GM23338 (cell line): ENCODE measurements at regions not wholly inside any gene's neighbourhood (a gene's known extent, or its start where the extent isn't known, plus 50 kb on each side); places are given as distances from the start of the nearest gene placed in this dataset.

ENCODE experiments used
- CREB1 ChIP-seq: fragments of 250-450 bp; sonication (Bioruptor Pico); IDR thresholded peaks from 2 replicates; pipeline ENCODE4 v1.5.0; 2020; ENCODE audit warnings: low read depth, mild to moderate bottlenecking, moderate library complexity
- CTCF ChIP-seq, 2 experiments: fragments of 200-600 bp in 1 of 2; sonication (generic) in 1 of 2; conservative IDR thresholded peaks; 2 replicates each; pipeline versions ENCODE4 v1.5.1 to v1.6.1; 2016 to 2017; ENCODE audit warnings: antibody characterized with exemption in 2 of 2, low read depth in 2 of 2, mild to moderate bottlenecking in 2 of 2, moderate library complexity in 1 of 2
- EZH2 ChIP-seq: fragments of 200-600 bp; sonication (generic); IDR thresholded peaks from one replicate; pipeline ENCODE4 v1.8.0; 2017; ENCODE audit warnings: antibody characterized with exemption, mild to moderate bottlenecking, low read depth; ENCODE audit not compliant: unreplicated experiment
- EZH2phosphoT487 ChIP-seq: fragments of 200-600 bp; sonication (generic); IDR thresholded peaks from one replicate; pipeline ENCODE4 v1.8.1; 2018; ENCODE audit warnings: antibody characterized with exemption; ENCODE audit not compliant: unreplicated experiment
- POLR2AphosphoS5 ChIP-seq: IDR thresholded peaks from 2 replicates; pipeline ENCODE4 v1.6.1; 2016; ENCODE audit warnings: antibody characterized with exemption, low read depth
- TF ChIP-seq, protein P1 (sequence below): IDR thresholded peaks from one replicate; pipeline ENCODE4 v1.6.1; 2018; ENCODE audit warnings: antibody characterized with exemption; ENCODE audit not compliant: unreplicated experiment

DNA sequence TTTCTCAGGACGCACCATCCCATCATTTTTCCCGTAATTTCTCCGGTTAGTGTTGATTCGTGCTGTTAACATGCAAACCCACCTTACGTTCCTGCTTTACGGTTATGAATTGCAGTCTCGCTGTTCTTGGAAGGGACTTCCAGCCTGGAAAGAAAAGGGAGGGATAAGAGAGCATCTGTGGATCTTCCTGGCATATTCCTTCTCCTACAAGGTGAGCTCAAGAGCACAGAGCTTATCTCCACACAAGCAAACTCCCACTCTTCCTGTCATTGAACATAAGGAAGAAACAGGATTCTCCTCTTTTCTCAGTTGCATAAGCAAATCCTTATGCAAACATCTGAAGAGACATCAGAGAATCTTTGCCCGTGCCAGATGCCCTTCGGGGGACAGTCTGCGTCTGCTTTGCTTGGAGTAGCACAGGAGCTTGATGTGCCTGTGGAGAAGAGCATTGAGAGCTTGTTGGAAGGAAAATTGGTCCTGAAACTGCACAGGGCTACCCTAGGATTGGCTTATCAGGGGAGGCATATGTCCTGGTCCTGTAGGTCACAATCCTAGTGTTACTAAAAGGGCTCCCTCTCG lies 127.0 kb downstream of the ASMT start:
- TF ChIP-seq EZH2 (no peak), EZH2phosphoT487 (no peak), CTCF (conservative IDR thresholded peaks at IDR 0.05; ENCODE audit: low read depth in 2 of 2) (no peak), POLR2AphosphoS5 (no peak), CREB1 (CRISPR knock-in tag) (no peak)
- TF ChIP-seq, protein P1, sequence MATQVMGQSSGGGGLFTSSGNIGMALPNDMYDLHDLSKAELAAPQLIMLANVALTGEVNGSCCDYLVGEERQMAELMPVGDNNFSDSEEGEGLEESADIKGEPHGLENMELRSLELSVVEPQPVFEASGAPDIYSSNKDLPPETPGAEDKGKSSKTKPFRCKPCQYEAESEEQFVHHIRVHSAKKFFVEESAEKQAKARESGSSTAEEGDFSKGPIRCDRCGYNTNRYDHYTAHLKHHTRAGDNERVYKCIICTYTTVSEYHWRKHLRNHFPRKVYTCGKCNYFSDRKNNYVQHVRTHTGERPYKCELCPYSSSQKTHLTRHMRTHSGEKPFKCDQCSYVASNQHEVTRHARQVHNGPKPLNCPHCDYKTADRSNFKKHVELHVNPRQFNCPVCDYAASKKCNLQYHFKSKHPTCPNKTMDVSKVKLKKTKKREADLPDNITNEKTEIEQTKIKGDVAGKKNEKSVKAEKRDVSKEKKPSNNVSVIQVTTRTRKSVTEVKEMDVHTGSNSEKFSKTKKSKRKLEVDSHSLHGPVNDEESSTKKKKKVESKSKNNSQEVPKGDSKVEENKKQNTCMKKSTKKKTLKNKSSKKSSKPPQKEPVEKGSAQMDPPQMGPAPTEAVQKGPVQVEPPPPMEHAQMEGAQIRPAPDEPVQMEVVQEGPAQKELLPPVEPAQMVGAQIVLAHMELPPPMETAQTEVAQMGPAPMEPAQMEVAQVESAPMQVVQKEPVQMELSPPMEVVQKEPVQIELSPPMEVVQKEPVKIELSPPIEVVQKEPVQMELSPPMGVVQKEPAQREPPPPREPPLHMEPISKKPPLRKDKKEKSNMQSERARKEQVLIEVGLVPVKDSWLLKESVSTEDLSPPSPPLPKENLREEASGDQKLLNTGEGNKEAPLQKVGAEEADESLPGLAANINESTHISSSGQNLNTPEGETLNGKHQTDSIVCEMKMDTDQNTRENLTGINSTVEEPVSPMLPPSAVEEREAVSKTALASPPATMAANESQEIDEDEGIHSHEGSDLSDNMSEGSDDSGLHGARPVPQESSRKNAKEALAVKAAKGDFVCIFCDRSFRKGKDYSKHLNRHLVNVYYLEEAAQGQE, result no peak
